Esophagus muscularis mucosa (tissue), 4 donors: ENCODE measurements at regions not wholly inside any gene's neighbourhood (a gene's known extent, or its start where the extent isn't known, plus 50 kb on each side); places are given as distances from the start of the nearest gene placed in this dataset.

Experiments used
- CTCF ChIP-seq, 3 experiments: fragments of 200-600 bp in 2 of 3; fragments of 450-650 bp in 1 of 3; sonication (generic) in 2 of 3; IDR thresholded peaks; one replicate each; pipeline ENCODE4 v1.5.1; 2017 to 2019; ENCODE audit warnings: antibody characterized with exemption in 3 of 3, mild to moderate bottlenecking in 2 of 3, moderate library complexity in 1 of 3
- EP300 ChIP-seq: sonication (generic); formaldehyde crosslinking; IDR thresholded peaks from one replicate; pipeline ENCODE4 v1.6.1; 2017; ENCODE audit warnings: antibody characterized with exemption
- POLR2A ChIP-seq: fragments of 450-650 bp; IDR thresholded peaks from one replicate; pipeline ENCODE4 v1.6.1; 2017; ENCODE audit warnings: antibody characterized with exemption, moderate library complexity, mild to moderate bottlenecking, low read depth
- POLR2AphosphoS5 ChIP-seq, 2 donors: sonication (generic); formaldehyde crosslinking; IDR thresholded peaks; one replicate each; pipeline ENCODE4 v1.6.1; 2017; ENCODE audit warnings: antibody characterized with exemption in 2 of 2

GRCh38 chr20:5677389-5677788 lies 66.6 kb upstream of the GPCPD1 start:
- TF ChIP-seq CTCF (IDR thresholded peaks at IDR 0.05) (no peak), POLR2AphosphoS5 (IDR thresholded peaks at IDR 0.05) (no peak), POLR2A (no peak), EP300 (no peak)
